HG03378 (cell line): ENCODE measurements at regions not wholly inside any gene's neighbourhood (a gene's known extent, or its start where the extent isn't known, plus 50 kb on each side); places are given as distances from the start of the nearest gene placed in this dataset.
"Not testable (repeated sequence)": the region's sequence is repeated elsewhere in the genome, so short reads cannot be mapped to it uniquely, and the experiment has no call there.

Source experiments
- ATAC-seq: cut with Tn5 transposase; IDR thresholded peaks from one replicate; pipeline ENCODE4 v1.9.1; 2021; ENCODE audit warnings: mild to moderate bottlenecking, moderate library complexity; ENCODE audit not compliant: unreplicated experiment

DNA sequence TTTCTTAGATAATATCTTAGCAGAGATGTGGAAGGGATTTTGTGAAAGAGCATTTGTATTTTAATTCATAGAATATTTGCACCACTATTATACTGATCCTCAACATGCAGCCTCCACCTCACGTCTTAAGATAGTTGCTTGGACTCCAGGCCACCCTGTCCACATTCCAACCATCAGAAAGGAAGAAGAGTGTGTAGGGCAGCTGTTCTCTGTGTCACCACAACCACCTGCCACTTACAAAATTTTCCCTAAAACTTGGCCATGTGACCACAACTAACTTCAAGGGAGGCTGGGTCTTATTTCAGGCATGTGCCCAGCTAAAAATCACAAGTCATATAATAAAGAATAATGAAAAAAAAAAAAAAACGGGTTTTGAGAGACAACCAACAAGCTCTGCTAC lies 528.1 kb downstream of the RAB28 start:
- no peak for ATAC-seq

DNA sequence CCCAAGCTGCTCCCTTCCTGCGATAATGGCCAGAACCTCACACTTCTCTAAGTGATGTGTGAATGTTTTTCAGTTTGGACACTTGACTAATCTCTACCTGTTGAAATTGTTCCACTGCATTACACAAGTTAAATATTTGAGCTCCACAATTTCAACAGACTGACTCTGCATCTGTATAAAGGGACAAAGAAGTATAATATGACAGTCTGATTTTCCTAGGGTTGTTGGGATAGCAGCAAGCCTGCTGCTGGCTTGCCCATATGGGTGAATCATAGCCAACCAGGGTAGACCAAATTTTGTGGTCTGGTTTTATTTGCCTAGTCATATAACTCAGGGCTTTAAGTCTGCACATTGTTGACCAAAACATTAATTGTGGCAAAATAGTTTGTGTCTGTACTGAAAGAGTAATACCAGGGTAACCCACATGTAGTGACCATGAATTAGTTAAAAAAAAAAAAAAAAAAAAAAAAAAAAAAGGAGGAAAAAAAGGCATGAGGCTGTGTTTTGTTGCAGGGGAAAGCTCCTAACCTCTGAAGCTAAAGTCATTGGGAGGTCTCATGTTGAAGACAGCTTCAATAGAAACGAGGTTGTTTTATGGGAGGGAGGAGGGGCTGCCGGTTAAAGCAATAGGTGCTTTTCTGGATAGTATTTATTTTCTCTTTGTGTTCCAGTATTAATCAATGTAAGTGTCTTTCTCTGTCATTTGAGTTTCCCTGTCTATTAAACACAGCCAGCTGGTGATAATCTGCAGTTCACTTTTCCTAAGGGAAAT lies 534.2 kb downstream of the RAB28 start:
- no peak for ATAC-seq

DNA sequence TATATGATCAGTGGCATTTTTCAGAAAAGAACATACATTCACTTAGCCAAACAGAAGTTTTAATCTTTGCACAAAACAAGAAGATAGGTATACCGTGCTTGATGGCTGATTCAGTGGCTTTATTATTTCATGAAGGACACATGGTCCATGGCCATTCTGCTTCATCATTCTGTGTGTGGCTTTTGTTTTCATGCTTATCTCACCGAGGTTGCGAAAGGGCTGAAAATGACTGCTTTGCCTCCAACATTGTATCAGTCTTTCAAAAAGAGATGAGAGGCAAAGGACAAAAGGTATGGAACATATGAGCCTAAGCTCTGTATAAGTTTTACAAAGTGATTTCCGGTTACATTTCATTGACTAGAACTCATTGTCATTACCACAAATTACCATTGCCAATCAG lies 541.1 kb downstream of the RAB28 start:
- ATAC-seq: no peak

DNA sequence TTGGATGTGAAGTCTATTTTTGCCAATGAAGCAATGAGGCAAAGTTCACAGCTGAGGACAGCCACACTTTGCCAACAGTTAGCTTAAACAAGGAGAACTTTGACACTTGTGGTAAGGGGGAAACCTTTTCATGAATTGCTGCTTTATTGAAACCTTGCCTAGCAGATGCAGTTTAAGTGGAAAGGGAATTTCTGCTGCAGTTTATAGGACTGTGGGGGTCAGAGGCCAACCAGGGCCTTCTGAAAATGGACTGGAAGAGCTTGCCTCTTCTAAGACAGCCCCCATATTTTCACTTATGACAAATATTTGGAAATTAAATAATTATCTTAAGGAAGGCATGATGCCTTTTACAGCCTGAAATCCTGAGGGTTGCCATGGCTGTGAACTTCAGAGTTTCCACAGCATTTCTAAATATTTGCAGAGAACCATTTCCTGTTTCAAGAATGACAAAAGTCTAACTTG lies 550.3 kb downstream of the RAB28 start:
- ATAC-seq: no peak

DNA sequence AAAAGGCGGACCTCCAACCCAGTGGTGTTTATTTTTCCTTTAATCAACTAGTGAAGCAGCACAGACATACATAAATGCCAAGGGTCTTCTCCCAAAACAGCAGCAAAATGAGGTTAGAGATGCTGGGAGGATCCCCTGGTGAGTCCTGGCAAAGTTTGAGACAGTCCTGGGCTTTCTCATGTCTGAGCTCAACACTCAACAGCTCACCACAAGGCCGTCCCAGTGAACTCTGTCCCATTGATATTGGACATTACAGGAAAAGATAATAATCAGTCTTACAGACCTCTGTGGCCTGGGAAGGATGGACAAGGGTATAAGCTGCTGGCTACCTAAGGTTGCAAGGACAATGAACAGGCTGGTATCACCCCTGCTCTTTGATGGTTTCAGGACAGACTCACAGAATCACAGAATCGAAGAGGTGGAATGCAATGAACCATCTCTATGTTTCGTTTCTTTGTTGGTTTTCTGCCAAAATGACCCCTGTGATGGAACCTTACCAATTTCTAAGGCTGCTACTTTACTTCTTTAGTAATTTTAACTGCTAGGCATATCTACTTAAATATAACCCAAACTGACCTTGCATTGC lies 551.8 kb downstream of the RAB28 start:
- no peak for ATAC-seq

DNA sequence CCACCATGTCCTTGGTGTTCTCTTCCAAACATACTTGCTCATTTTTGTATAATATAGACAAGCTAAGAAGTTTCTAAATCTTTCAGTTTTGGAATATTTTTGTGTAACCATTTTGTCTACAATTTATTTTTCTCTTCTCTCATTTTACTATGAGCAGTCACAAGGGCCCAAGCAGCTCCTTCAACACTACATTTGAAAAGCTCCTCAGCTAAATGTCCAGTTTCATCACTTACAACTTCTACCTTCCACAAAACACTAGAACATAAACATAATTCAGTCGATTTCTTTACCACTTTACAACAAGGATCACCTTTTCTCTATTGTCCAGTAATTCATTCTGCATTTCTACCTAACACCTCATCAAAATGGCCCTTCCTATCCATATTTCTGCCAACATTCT lies 554.4 kb downstream of the RAB28 start:
- no peak for ATAC-seq

DNA sequence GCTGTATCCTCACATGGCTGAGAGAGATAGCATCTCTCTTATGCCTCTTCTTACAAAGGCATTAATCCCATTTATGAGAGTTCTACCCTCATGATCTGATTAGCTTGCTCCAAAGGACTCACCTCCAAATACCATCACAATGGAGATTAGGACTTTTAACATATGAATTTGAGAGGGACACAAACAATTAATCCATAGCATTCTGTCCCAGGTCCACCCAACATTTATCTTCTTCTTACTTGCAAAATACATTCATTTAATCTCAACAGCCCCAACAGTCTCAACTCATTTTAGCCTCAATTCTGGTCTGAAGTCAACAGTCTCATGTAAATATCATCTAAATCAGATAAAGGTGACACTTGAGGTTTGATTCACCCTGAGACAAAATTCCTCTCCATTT lies 555.4 kb downstream of the RAB28 start:
- no peak for ATAC-seq

DNA sequence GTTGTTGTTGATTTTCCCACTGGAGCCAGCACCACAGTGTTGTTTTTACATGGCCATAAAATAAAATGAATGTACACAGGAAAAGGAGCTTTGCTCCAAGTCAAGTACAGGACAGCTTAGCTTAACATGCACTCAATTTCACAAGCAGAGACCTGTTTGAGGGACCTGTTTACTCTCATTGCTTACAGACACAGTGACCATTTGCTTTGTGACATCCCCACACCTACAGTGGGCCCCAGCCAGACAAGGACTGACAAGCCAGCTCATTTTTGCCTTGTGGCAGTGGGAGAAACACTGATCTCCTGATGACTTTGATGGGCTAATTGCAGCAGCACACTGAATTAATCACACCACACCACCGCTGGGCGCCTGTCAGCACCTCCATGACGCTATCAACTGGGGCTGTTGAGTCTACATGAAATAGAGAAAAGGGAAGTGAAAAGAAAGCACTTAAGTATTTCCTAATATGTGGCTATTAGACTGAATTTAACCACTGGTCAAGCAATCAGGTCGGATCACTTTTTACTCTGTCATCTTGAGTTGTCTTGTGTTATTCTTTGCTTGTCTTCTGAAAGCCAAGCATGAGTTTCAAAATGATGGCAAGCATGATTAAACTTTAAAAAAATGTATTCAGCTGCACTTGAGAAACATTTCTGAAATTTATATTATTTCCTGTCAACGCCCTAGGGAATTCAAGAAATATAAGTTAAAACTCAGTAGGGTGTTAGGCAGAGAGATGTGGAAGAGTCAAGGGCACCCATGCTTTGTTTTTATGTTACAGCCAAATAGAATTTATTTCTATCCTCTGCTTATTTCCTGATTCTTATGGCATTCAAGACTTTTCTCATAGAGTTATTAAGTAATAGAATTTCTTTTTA lies 557.7 kb downstream of the RAB28 start:
- peak; percentile 75 for ATAC-seq

DNA sequence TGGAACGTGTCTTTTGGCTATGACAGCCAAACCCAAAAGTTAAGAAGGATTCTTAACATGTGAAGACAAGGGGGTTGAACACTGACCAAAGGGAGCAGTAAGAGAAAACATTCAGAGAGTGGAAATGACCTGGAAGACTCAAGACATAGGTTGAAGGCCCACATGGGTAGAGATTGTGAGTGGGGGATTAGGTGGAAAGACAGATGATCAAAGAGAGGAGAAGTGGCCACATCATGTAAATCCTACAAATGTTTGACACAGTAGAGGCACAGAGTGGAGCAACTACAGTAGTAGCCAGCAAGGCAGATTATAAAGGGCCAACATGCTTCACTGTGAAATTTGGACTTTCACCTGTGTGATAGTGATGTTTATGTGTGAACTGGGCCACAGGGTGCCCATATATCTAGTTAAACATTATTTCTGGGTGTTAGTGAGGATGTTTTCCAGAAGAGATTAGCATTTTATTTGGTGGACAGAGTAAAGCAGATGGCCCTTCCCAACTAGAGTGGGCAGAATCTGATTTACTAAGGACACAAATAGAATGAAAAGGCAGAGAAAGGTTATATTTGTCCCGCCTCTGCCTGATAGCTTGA lies 559.3 kb downstream of the RAB28 start:
- no peak for ATAC-seq

DNA sequence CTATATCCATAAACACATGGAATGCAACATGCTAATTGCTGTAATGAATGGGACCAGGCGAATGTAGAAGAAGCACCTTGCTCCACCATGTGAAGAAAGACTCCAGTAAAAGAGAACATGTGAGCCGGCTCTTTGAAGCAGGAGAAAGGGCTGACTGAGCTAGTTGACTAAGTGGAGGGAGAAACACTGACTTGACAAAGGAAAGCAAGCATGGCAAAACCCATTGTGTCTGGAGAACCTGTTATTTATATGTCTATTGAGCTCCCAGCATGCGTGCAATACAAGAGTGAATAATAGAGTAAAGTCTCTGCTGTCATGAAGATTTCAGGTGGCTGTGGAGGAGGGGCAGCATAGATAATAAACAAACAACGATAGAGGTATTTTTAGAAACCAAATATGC lies 559.9 kb downstream of the RAB28 start:
- ATAC-seq: no peak

DNA sequence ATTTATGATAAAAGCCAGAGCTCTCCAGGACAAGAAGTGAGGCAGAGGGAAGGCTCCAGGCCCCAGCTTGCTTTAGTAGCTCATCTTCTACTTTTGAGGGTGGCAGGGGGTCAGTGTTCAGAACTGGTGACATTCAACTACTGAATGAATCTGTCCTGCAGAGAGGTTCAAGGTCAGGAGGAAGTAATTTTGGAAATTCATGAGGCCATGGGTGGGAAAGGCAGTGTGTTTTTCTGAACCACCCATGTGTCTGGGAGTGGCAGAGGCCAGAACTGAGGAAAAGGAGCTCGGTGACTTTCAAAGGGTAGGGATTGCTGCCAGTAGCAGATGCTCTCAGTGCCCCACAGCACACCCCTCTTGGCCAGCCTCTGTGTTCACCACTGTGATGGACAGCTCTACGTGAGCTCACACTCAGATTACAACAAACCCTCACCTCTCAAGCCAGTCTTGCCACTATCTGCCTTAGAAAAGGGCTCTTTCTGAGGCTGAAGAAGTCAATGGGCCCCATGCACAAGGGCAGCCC lies 571.2 kb downstream of the RAB28 start:
- no peak for ATAC-seq

DNA sequence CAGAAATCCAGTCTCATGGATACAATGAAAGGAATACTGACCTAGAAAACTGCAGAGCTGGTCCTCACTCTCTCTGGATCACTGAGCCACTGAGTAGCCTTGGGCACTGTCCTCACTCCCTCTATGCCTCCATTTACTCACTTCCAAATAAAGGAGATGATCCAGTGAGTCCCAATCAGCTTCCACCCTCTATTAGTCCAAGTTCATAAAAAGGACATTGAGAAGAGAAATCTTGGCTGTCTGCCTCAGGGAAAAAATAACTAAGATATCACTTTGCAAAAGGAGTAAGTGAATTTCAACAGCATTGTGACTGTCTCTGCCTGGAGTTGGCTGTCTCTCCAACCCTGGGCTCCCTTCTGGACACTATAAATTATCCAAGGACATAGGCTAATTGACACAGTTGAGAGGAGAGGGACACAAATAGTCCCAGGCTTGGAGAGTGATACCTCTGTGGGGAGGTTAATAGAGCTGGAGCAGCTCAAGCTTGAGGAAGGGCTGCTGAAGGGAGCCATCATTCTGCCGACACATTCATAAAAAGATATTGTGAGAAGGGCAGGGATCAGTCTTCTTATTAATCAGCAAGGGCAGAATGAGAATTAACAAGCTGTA lies 572.3 kb downstream of the RAB28 start:
- ATAC-seq: no peak

DNA sequence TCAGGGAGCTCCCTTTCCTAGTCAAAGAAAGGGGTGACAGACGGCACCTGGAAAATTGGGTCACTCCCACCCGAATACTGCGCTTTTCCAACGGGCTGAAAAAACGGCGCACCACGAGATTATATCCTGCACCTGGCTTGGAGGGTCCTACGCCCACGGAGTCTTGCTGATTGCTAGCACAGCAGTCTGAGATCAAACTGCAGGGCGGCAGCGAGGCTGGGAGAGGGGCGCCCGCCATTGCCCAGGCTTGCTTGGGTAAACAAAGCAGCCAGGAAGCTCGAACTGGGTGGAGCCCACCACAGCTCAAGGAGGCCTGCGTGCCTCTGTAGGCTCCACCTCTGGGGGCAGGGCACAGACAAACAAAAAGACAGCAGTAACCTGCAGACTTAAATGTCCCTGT lies 580.5 kb downstream of the RAB28 start:
- not testable (repeated sequence) for ATAC-seq

DNA sequence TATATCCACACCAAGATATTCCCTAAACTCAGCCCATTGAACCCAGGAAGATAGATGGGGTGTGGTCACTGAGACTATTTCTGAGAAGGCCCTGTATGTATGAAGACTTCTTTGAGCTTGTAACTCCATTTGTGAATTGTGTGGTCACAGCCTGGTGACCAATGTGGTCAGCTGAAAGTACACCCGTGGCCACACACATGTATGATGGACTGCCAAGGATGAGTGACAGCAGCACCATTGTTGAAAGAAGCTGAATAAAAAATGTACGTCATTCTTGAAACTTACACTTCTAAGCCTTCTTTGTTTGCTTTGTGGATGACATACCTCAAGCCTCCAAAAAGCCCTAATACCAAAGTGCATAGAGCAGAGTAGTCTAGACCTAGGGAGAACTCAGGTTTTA lies 581.4 kb downstream of the RAB28 start:
- no peak for ATAC-seq

DNA sequence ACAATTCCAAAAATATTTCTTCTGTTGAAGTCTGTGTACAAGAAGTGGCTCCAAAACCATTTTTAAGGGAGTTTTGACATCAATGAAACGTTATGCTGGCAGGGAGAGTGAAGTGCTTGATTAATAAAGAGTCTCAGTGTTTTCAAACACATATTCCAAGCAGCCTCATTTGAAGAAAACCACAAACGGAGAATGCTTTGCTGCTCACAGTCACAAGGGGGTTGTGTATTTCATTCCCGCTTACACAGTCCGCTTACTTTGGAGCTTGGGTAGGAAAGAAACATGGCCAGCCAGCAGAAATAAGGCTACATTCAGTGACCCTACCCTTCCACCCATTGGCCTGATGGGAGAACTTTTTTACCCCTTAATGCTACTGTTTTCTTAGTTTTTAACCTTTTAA lies 586.2 kb downstream of the RAB28 start:
- no peak for ATAC-seq

DNA sequence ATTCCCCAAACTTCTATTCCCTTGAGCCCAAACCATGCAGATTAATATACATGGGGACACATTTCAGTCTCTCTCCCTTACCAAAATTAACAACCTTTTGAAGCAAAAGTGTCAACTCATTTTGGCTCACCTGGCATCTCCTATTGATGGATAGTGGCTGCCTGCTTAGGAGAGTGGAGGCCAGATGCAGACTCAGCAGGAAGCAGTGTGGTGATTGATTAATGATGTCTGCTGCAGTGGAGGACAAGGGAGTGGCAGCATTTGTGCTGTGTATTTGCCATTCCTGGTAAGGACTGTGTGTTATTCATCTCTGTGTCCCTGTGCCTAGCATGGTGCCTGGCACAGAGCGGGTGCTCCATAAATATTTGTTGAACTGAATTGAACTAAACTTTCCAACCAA lies 590.1 kb downstream of the RAB28 start:
- ATAC-seq: no peak

DNA sequence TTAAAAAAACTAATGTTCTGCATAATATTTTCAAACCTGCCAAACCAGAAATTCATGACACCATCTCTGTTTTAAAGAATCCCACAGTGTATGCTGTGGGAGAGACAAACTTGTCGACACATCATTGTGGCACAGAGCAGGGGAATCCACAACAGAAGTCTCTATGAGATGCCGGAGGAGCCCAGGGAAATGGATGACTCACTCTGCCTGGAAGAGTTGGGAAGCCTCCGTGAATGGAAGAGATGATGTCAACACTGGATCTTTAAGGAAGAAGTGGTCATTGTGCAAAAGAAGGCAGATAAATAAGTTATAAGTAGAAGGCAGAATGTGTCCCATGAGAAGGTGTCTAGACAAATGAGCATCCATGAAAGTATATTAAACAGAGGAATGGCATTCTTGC lies 595.1 kb downstream of the RAB28 start:
- ATAC-seq: no peak

DNA sequence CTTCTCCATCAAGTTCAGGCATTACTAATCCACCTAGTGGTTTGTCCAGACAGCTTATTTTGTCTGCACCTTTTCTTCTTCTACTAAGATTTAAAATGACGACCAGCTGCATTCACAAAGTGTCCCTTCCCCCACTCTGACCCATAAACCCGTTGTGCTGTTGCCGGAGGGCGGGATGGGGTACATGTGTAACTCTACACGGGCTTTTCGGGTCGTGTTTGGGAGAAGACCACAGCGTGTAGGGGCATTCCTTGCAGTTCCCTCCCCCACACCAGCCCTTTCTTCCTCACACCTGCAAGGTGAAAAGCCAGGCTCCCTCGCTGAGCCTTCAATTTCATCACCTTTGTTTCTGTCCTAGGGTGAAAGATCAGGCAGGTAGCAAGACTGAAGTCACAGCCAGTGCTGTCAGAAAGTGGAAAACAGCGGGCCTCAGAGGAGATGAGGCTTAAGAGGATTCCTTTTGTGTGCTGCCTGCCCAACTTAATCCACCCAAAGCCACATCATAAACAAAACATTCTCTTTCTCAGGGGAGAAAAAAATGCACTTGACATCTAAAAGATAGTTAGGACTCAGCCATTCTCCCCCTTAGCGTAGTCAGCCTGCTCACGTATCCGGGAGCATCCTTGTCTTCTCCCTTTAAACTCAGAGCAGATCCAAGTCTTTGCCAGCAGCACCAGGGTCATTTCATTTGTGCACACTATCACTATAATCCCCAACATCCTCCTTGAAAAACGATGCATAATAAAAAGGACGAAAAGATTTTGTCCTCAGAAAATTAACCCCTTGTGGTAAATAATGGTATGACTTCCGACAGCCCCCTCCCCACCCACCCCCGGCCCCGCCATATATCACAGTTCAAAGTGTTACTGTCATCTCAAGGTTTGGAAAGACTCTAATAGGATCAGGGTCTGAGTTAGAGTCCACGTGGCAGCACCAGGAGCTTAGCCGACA lies 599.0 kb downstream of the RAB28 start:
- ATAC-seq: no peak

DNA sequence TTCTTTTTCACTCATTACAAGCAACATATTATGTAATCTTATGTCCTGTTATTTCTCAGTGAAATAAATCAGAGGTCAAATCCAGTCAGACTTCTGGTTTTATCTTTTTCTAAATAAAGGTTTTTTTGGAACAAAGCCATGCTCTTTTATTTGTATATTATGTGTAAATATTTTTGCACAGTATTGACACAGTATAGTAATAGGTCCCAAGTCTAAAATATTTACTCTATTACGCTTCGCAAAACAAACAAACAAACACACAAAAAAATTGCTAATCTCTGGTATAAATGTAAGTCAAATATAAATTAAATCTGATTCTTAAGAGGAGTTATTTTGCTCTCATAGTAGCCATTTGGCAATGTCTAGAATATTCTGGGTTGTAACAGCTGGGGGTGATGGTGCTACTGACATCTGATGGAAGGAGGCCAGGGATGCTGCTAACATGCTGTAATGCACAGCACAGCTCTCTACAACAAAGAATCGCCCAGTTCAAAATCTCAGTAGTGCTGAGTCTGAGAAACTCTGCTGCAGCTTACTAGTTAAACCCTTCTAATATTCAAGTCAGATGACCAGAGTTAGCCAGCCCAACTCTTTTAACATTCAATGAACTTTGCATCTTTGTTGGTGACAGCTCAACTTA lies 602.1 kb downstream of the RAB28 start:
- no peak for ATAC-seq
